GM19238 (cell line): ENCODE measurements at regions not wholly inside any gene's neighbourhood (a gene's known extent, or its start where the extent isn't known, plus 50 kb on each side); places are given as distances from the start of the nearest gene placed in this dataset.
"Not testable (repeated sequence)": the region's sequence is repeated elsewhere in the genome, so short reads cannot be mapped to it uniquely, and the experiment has no call there.

Source experiments
- DNase-seq: peaks from one replicate; pipeline ENCODE4 v3.0.0; 2011; ENCODE audit warnings: low spot score; ENCODE audit not compliant: insufficient read length

DNA sequence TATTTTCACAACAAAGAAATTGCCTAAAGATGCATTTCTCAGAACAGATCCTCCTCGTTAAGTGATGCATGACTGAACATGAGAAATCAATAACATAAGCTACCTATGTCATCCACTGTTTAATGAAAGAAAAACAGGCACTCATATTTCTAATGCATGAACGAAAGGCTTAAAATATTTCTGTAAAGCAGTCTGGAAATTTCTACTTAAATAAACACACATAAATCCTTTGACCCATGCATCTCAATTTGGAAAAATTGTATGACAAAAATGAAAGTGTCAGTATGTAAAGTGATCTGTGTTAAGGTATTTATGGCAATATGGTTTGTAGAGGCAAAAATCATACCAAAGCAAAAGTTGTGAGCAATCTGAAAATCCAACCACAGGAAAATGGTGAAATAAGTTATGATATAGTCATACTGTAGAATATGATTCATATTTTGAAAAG, 399.2 kb upstream of the GRAMD2B start:
- DNase-seq: no peak

DNA sequence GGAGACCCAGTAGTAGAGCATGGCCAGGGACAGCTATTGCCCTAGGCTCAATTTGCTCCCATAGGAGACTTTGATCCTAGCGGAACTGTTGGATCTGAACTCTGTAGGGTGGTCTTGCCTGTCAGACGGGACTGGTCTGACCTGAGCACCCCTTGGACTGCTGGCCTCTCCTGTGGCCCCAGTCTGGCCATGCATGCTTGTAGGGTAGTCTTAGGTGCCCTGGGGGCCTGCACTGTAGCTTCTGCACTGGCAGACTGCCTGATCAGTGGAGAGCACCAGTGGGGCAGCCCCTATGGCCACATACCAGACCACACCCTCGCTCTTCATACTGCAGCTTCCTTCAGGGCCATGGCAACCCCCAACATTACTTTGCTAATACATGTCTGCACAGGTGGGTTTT, 396.1 kb upstream of the GRAMD2B start:
- DNase-seq: no peak

DNA sequence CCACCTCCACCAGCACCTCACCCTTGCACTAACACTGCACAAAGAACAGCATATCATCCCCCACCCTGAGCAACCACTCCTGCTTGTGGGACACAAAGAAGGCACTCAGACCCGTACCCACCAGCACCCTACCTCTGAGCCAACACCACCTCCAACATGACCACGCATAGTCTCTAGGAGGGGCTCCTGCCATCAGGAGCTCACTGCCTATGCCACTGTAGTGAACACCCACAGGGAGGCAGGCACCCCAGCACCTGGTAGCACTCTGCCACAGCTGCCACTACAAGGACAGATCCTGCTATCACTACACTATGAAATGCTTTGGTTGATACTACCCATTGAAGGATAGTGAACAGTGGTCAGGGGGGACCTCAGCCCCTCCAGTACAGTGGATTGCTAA, 395.6 kb upstream of the GRAMD2B start:
- no peak for DNase-seq

DNA sequence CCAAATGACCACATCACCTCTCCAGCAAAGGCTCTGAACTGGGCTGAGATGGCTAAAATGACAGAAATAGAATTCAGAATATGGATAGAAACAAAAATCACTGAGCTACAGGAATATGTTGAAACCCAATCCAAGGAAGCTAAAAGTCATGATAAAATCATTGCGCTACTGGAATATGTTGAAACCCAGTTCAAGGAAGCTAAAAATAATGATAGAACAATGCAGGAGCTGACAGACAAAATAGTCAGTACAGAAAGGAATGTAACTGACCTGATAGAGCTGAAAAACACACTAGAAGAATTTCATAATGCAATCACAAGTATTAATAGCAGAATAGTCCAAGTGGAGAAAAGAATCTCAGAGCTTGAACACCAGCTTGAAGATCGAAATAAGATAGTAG, 394.9 kb upstream of the GRAMD2B start:
- DNase-seq: no peak

DNA sequence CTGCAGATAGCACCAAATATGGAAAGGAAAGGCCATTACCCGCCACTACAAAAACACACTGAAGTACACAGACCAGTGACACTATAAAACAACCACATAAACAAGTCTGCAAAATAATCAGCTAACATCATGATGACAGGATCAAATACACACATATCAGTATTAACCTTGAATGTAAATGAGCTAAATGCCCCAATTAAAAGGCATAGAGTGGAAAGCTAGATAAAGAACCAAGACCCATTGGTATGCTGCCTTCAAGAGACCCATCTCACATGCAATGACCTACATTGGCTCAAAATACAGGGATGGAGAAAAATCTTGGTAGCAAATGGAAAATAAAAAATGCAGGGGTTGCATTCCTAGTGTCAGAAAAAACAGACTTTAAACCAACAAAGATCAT, 393.9 kb upstream of the GRAMD2B start:
- DNase-seq: not testable (repeated sequence)

DNA sequence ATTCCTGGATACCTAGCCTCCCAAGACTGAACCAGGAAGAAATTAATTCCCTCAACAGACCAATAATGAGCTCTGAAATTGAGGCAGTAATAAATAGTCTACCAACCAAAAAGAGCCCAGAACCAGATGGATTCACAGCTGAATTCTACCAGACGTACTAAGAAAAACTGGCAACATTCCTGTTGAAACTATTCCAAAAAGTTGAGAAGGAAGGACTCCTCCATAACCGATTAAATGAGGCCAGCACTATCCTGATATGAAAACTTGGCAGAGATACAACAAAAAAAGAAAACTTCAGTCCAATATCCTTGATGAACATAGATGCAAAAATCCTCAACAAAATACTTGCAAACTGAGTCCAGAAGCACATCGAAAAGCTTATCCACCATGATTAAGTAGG, 392.5 kb upstream of the GRAMD2B start:
- no peak for DNase-seq

DNA sequence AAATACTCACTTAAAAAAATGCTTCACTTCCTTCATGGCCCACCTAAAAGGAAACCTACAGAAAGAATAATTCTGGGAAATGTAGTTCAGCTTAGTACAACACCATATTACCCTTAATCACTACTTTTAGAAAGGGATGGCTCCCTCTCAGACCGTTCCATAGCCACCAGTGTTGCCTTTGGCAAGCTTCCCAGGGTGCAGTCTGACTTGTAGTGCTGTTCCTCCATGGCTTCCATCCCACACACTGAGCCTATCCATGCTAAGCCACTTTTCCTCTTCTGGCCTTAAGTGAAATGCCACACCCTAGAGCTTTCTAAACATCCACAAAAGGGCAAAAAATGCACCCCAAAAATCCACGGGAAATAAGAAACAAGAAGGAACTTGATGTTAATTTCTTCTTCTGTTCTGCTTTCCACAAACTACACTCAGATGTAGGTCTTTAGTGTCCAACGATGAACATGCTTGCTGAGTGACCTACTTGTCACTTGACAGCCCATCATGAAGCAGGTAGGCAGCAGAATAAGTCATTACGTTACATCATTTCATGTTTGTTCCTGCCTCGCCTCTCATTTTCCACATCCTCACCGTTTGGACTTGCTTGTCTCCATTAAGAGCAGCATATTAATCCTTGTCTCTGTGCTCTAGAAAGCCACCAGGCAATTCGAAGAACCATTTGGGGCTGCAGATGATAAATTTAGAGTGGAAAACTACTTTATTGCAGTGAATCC, 391.1 kb upstream of the GRAMD2B start:
- no peak for DNase-seq

DNA sequence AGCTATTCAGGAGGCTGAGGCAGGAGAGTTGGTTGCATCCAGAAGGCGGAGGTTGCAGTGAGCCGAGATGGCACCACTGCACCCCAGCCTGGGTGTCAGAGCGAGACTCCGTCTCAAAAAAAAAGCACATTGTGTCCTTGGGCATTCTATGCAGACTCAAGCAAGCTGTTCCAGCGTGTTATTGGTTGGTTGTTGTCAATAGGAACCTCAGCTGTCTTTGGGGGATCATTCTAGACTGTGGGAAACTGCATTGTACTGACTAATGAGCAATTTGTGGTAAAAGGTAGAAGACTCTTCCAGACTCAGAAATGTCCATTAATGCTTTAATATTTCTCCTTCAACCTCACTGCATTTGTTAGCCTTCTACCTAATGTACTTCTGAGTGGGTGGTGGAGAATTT, 379.5 kb upstream of the GRAMD2B start:
- DNase-seq: no peak

DNA sequence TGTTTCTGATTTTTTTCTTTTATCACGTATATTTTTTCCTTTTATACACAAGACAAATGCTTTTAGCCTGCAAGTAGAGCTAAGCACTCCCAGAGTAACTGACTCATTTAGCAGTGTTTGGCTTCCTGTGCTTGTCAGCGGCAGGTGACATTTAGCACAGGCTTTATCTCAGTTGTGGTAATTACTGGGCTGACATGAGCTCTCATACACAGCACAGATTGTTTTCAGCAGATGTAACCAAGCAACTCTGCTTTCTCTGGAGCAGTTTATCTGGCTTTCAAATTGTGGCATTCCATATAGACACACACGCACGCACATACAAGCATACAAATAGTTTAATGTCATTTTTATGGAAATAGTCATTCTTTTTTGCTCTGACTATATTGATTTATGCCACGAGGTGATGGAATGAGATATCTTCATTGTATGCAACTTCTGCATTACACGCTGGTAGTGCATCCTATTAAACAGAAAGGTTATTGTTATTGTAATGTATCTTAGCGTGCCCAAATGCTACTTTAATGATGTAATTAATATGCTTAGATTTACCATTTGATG, 379.0 kb upstream of the GRAMD2B start:
- no peak for DNase-seq

DNA sequence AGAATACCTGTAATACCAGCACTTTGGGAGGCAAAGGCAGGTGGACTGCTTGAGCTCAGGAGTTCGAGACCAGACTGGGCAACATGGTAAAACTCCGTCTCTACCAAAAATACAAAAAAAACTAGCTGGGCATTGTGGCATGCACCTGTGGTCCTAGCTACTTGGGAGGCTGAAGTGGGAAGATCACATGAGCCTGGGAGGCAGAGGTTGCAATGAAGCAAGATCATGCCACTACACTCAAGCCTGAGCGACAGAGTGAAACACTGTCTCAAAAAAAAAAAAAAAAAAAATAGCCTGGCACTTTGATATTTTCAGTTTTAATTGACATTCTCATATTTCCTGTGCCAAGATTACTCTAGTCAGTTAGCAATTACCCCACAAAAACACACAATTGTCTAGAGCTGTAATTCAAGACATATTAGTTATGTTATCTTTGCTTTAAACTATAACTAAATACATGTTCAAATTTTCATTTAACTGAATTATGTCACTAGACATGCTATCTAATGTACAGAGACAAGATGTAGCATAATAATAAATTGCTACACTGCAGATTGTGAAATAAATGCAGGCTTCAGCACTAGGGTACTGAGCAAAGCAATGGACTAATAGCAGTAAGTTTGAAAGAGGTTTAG, 378.2 kb upstream of the GRAMD2B start:
- DNase-seq: no peak

DNA sequence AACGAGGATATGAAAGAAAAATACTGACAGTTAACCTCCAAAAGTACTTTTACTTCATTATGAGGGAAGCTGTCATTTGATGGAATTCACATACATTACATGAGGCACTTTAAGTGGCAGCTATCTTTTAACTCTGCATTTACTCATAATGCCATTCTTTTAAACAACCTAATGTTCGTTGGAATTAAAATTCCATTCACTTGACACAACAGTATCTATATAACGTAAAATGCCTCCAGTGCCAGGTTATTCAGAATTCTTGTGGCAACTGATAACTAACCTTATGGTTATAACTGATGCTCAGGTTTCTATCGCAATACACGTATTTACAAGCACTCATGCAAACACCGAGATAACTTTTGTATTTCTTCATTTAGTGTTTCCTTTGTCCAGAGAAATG, 376.9 kb upstream of the GRAMD2B start:
- no peak for DNase-seq

DNA sequence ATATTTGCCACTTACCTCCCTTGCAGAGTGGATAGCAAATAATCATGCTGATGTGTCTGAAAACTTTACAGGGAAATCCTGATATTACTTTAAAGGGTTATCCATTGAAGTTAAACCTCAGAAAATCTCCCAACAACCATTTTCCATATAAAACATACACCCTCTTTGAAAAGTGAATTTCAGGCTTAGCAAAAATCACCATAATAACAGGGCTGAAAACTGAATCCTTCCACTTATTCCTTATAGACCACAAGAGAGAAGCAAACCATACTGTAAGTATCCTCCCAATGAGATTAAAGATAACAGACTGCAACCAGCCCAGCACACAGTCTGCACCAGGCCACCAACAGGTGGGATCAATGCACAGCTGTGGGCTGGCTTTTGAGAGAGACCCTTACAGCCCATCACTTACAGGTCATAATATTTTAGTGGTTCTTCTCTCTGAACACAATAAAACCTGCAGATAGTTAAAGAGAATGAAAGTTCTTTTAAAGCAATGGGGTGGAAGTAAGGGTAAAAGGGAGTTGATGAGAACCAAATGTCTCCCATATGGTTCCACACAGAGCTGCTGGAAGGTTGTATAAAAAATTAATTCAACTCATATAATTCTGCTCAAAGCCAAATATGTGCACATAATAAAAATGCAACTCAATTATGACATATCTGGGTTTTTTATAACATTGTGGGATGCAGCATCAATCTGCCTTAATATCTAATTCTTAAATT, 376.2 kb upstream of the GRAMD2B start:
- no peak for DNase-seq

DNA sequence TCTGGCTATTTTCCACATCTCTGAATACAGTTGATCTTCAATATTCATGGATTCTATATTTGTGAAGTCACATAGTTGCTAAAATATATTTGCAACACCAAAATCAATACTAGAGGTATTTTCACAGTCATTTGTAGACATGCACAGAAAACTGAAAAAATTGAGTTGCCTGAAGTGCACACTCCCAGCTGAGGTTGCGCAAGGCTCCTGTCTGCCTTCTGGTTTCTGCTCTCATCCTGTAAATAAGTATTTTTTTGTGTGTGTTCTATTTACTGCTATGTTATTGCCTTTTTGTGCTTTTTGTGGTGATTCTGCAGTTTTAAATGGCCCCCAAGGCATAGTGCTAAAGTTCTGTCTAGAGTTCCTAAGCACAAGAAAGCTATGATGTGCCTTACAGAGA, 371.1 kb upstream of the GRAMD2B start:
- DNase-seq: no peak

DNA sequence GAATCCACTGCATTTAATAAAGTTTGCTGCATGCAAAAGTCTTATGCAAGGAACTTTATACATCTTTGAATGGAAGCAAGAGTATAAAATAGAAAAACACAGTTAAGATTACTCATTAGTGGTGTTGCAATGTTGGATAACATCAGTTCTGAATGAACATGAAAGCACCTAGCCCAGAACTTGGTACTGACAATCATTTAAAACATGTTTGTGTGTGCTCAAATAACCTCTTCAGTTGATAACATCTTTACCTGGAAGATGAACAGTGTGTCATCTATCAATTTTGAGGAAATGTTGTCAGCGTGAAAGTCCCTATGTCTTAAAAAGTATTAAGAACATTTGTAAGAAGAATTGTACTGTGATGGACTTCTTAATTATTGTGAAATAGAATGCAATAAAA, 370.4 kb upstream of the GRAMD2B start:
- DNase-seq: no peak

DNA sequence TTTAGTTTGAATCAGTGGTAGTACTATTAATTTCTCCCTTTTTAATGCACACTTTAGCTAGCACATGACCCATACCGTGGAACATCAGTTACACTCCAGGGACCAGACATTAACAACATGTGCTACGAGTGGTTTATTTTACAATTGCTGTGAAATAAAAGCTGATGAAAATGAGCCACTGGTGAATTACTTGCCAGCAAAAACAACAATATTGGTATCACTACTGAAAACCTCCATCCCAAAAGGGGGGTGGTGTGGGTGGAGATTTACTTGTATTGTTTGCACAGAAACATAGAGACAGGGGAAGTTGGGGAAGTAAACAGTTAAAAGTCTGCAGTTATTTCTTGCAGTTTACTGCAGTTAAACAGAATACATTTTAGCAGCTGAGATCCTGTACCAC, 369.6 kb upstream of the GRAMD2B start:
- no peak for DNase-seq

DNA sequence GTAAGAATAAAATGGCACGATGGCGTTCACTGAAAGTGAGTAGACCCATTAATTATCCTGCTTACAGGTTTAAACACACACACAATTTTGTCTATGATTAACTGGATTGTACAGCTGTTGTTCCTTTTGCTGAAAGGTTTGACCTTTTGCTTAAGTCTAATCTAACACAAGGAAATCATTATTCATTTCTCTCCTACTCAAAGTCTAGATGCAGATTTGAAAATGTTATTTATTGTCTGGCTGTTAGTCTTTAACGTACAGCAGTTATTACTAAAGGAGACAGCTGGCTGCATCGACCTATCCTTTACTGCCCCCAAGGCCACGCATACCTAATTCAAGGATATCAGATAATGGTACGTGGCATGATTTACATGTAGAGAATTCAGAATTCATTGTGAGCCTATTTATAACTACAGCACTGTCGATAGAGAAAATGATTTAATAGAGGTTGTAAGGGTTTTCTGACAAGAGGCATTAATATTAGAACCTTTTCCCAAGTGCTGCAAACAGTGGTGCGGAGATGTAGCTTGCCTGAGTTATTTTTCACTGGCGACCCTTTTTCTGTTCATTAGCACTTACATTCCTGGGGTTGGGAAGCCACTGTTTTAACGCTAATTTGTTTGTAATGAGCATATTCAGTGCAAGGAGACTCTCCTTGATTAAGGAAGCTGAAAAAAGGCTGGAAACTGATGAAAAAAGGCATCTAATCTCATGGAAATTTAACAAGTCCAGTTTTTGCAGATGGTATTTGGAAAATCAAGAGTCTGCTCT, 368.4 kb upstream of the GRAMD2B start:
- DNase-seq: no peak

DNA sequence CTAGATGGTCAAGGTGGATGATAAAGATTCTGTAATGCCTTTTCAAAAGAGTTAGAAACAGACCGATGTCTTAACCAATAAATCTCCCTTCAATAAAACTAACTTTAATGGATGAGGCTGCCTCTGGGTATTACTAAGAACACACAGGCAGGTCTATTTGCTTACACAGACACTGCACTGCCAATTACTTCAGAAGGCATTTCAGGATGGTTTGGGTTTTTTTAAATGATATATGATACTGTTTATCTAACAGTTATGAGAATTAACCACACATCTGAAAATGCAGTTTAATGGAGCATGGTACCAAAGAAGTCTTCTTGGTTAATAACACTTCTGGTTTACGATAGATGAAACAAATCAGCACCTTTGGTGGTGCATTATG, 367.9 kb upstream of the GRAMD2B start:
- DNase-seq: no peak

DNA sequence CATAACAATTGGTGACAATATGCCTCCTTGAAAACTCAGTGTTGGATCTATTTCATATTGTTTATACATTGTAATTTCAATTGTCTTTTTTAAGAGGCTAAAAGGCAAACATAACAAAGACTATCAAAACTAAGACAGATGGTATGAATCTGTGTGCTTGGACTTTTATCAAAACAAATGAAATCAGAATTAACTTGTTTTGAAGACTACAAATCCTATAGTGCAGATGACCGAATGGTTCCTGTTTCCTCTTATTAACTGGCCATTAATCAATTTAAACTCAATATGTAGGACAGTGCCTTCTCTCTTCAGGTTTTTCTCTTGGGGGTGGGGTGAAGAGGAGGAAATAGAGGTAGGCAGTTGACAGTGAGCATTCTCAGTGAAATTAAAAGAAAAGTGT, 366.9 kb upstream of the GRAMD2B start:
- DNase-seq: no peak

DNA sequence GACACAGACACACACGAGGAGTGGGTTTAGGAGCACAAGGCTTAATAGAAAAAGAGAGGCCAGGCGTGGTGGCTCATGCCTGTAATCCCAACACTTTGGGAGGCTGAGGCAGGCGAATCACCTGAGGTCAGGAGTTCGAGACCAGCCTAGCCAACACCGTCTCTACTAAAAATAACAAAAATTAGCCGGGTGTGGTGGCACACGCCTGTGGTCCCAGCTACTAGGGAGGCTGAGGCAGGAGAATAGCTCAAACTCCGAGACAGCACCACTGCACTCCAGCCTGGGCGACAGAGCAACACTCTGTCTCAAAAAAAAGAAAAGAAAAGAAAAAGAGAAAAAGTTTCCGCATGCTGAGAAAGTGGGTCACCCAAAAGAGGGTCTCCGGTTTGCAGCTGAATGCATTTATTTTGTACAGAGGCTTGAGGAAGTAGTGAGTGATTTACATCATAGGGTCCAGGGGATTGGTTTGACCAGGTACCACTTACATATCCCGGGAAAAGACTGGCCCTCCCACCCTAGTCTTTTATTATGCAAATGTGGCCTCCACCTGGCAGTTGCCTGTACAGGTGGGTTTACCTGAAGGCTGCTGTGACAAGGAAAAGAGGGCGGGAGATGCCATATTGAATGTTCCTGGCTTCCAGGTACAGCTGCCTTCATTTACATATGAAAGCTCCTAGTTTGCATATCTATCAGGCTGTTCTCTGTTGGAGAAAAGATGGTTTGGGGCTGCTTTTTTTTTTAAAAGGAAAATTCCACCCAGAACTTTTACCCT, 366.2 kb upstream of the GRAMD2B start:
- no peak for DNase-seq

DNA sequence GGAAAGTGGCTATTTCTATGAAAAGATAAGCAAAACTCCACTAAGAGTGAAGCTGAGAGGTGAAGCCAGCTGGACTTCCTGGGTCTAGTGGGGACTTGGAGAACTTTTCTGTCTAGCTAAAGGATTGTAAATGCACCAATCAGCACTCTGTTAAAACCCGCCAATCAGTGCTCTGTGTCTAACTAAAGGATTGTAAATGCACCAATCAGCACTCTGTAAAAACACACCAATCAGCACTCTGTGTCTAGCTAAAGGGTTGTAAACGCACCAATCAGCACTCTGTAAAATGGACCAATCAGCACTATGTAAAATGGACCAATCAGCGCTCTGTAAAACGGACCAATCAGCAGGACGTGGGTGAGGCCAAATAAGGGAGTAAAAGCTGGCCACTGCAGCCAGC, 364.8 kb upstream of the GRAMD2B start:
- DNase-seq: not testable (repeated sequence)
